AG09309 (cell line): ENCODE measurements at regions not wholly inside any gene's neighbourhood (a gene's known extent, or its start where the extent isn't known, plus 50 kb on each side); places are given as distances from the start of the nearest gene placed in this dataset.
"Not testable (repeated sequence)": the region's sequence is repeated elsewhere in the genome, so short reads cannot be mapped to it uniquely, and the experiment has no call there.

ENCODE experiments used
- DNase-seq: peaks from one replicate; pipeline ENCODE4 v3.0.0-alpha.2; 2010; ENCODE audit warnings: low read depth
- H3K4me3 ChIP-seq: 2 replicates; pipeline ENCODE4 v1.5.1; 2011; ENCODE audit warnings: mild to moderate bottlenecking, low read depth, low read length, moderate library complexity; ENCODE audit not compliant: control insufficient read depth
- TF ChIP-seq, protein P1 (sequence below): IDR thresholded peaks from 2 replicates; pipeline ENCODE4 v1.5.1; 2011; ENCODE audit warnings: mild to moderate bottlenecking, low read depth, low read length, inconsistent platforms; ENCODE audit not compliant: insufficient read depth, control insufficient read depth; ENCODE audit errors: missing control alignments

DNA sequence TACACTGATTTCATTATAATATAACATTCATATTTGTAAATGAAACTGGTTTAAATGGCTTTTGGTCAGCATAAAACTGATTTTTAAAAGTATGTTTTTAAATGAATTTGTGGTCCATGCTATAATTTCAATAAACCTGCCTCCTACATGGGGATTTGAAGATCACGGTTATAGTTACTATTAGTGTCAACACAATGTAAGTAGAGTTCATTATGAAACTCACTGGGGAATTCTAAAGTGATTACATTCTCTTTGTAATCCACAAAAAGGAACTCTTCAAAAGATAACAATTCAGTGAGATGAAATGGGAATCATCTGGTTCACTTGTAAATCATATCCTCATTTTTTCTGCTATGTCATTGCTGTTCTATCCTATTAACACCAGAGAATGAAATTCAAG lies 204.5 kb upstream of the G2E3 start:
- TF ChIP-seq, protein P1, sequence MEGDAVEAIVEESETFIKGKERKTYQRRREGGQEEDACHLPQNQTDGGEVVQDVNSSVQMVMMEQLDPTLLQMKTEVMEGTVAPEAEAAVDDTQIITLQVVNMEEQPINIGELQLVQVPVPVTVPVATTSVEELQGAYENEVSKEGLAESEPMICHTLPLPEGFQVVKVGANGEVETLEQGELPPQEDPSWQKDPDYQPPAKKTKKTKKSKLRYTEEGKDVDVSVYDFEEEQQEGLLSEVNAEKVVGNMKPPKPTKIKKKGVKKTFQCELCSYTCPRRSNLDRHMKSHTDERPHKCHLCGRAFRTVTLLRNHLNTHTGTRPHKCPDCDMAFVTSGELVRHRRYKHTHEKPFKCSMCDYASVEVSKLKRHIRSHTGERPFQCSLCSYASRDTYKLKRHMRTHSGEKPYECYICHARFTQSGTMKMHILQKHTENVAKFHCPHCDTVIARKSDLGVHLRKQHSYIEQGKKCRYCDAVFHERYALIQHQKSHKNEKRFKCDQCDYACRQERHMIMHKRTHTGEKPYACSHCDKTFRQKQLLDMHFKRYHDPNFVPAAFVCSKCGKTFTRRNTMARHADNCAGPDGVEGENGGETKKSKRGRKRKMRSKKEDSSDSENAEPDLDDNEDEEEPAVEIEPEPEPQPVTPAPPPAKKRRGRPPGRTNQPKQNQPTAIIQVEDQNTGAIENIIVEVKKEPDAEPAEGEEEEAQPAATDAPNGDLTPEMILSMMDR: no peak
- DNase-seq: no peak
- no peak overlapping the region for H3K4me3 ChIP-seq

- no peak for DNase-seq
- H3K4me3 ChIP-seq: no peak overlapping the region
- TF ChIP-seq, protein P1: no peak
These were observed 203.5 kb upstream of the G2E3 start for GRCh38 chr14:30355431-30355913.

- H3K4me3 ChIP-seq: no peak overlapping the region
These were observed 202.3 kb upstream of the G2E3 start for GRCh38 chr14:30356438-30357202.

DNA sequence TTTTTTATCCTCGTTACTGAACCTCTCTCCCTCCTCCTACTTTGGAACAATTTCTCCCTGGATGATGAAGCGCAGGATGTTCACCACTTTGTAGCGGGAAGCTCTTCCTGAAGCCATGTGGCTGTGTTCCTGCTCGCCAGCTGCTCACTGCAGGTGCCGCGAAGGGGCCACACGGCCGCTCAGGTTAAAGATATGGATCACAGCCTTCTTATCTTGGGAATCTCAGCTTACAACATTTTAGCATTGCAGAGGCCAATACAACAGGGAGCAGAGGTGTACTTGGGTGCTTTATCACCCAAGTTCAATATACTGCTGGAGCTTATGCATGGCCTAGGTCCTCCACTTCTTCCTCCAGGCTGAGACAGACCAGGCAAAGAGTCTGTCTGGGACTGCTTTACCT lies 201.2 kb upstream of the G2E3 start:
- TF ChIP-seq, protein P1: no peak
- DNase-seq: no peak
- no peak overlapping the region for H3K4me3 ChIP-seq

More at GRCh38 chr14:30356438-30357202, 202.3 kb upstream of the G2E3 start:
- TF ChIP-seq, protein P1: no peak
- no peak for DNase-seq

DNA sequence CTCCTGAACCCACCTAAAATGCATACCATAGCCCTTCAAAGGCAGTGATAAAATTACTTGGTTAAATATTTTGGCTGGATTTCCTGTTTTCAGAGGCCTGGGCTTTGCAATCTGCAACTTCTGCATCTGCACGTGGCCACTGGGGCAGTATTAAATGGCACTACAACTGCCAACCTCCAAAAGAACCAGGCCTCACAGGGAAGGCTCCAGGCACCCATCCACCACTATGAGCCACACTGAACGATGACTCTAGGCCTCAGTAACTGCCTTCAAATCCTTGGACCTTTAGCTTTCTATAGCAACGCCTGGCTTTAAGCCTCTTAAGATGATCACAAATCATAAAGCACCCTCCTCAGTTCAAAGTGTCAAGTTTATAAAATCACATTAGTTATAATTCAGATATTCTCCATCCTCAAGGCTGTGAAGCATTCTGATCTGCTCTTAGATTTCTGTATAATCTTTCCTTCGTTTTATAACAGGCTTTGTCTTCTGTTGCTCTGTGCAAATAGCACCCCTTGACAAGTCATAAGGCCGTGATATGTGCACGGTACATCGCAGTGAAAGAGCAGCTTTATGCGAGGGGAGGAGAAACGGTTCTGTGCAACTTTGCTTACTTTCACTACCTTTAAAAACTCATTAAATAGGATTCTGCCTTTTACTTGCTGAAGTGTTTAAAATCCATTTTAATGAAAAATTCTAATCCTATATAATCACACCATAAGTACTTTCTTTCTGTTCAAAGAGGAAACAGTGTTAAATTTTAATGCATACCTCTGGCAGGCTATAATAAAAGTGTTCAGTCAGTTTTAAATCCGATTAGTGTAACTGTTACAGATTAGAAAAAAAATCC lies 196.4 kb upstream of the G2E3 start:
- no peak overlapping the region for H3K4me3 ChIP-seq
- DNase-seq: no peak
- TF ChIP-seq, protein P1: no peak

DNA sequence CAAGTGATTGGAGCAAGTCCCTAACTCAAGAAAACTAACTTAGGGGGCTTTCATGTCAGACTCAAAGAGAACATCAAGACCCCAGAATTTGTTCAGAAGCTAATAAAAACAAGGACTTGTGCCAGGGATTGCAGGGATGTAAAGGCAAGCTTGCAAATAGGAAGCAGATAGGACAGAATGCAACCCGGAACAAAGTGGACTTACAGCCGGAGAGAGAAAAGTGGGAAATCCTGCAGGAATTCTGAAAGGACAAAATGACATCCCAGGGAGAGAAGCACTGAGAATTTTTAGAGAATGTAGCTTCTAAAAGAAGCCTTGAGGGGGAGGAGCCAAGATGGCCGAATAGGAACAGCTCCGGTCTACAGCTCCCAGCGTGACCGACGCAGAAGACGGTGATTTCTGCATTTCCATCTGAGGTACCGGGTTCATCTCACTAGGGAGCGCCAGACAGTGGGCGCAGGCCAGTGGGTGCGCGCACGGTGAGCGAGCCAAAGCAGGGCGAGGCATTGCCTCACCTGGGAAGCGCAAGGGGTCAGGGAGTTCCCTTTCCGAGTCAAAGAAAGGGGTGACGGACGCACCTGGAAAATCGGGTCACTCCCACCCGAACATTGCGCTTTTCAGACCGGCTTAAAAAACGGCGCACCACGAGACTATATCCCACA lies 195.6 kb upstream of the G2E3 start:
- not testable (repeated sequence) for H3K4me3 ChIP-seq, DNase-seq

DNA sequence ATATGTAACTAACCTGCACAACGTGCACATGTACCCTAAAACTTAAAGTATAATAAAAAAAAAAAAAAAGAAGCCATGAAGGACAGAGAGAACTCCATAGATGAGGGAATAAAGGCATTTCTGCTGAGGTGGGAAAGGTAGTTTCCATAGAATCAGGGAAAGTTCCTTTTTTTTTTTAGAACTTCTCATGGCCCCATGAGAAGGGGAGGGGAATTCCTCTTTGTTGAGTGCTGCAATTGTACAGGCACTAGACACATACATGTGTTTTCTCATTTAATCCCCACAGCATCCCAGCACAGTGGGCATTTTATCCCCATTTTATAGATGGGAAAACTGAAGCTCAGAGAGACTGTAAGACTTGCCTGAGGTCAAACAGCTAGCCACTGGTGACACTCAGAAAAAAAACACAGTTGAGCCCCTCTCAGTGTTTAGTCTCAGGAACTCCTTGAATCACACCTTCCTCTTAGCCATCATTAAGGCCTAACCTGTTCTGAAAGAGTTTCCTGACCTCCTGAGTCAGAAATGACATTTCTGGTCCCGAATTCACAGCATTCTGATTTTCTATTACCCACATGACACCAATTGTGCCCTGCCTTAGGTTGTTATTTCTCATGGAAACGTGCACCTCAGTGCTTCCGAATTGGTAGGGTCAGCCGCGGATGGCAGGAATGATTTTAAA lies 189.3 kb upstream of the G2E3 start:
- TF ChIP-seq, protein P1: no peak
- no peak for DNase-seq
- no peak overlapping the region for H3K4me3 ChIP-seq
